Neutrophil (primary cell): ENCODE measurements at regions not wholly inside any gene's neighbourhood (a gene's known extent, or its start where the extent isn't known, plus 50 kb on each side); places are given as distances from the start of the nearest gene placed in this dataset.

Source experiments
- H3K27ac ChIP-seq: fragments of 200-600 bp; sonication (generic); 2 replicates; pipeline ENCODE4 v1.5.1; 2016; ENCODE audit warnings: mild to moderate bottlenecking, moderate library complexity
- H3K27me3 ChIP-seq: fragments of 200-600 bp; sonication (generic); 2 replicates; pipeline ENCODE4 v1.6.0; 2016; ENCODE audit warnings: mild to moderate bottlenecking
- H3K36me3 ChIP-seq: fragments of 200-600 bp; sonication (generic); 2 replicates; pipeline ENCODE4 v1.5.1; 2017
- H3K4me1 ChIP-seq, 2 experiments: fragments of 200-600 bp in 1 of 2; sonication (generic) in 1 of 2; 1 replicate in 1 of 2; 2 replicates in 1 of 2; pipeline versions ENCODE4 v1.5.1 to v1.6.1; 2013 to 2016; ENCODE audit warnings: low read depth in 1 of 2, low read length in 1 of 2, mild to moderate bottlenecking in 1 of 2, moderate library complexity in 1 of 2; ENCODE audit not compliant: control insufficient read depth in 1 of 2, insufficient read depth in 1 of 2
- H3K4me3 ChIP-seq, 2 experiments: fragments of 200-600 bp in 1 of 2; sonication (generic) in 1 of 2; 1 replicate in 1 of 2; 2 replicates in 1 of 2; pipeline ENCODE4 v1.5.1; 2013 to 2016; ENCODE audit warnings: low read depth in 1 of 2, low read length in 1 of 2, mild to moderate bottlenecking in 1 of 2, moderate library complexity in 1 of 2
- H3K9me3 ChIP-seq: fragments of 200-600 bp; sonication (generic); 2 replicates; pipeline ENCODE4 v1.5.1; 2016
- TF ChIP-seq, protein P1 (sequence below): fragments of 200-600 bp; sonication (generic); IDR thresholded peaks from 2 replicates; pipeline ENCODE4 v1.5.1; 2016; ENCODE audit warnings: antibody characterized with exemption

GRCh38 chr12:124620606-124621295 lies 53.3 kb upstream of the NCOR2 start:
- no peak overlapping the region for H3K27ac ChIP-seq
- H3K9me3 ChIP-seq: no peaks in the 10 kb centered on the region
- TF ChIP-seq, protein P1, sequence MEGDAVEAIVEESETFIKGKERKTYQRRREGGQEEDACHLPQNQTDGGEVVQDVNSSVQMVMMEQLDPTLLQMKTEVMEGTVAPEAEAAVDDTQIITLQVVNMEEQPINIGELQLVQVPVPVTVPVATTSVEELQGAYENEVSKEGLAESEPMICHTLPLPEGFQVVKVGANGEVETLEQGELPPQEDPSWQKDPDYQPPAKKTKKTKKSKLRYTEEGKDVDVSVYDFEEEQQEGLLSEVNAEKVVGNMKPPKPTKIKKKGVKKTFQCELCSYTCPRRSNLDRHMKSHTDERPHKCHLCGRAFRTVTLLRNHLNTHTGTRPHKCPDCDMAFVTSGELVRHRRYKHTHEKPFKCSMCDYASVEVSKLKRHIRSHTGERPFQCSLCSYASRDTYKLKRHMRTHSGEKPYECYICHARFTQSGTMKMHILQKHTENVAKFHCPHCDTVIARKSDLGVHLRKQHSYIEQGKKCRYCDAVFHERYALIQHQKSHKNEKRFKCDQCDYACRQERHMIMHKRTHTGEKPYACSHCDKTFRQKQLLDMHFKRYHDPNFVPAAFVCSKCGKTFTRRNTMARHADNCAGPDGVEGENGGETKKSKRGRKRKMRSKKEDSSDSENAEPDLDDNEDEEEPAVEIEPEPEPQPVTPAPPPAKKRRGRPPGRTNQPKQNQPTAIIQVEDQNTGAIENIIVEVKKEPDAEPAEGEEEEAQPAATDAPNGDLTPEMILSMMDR: no peak
- H3K4me1 ChIP-seq: peaks cover 8 to 9% of the 10 kb centered on the region in 2 experiments
- H3K36me3 ChIP-seq: no peaks in the 10 kb centered on the region
- H3K4me3 ChIP-seq: no peak overlapping the region
- H3K27me3 ChIP-seq: peaks cover 6% of the 10 kb centered on the region

- Histone ChIP-seq H3K9me3 (no peaks in the 10 kb centered on the region), H3K36me3 (no peaks in the 10 kb centered on the region), H3K4me1 (peaks cover 8 to 9% of the 10 kb centered on the region in 2 experiments), H3K27ac (no peak overlapping the region), H3K4me3 (no peak overlapping the region), H3K27me3 (peaks cover 6% of the 10 kb centered on the region)
- TF ChIP-seq, protein P1: no peak
These were observed 51.0 kb upstream of the NCOR2 start for GRCh38 chr12:124618291-124618902.

GRCh38 chr12:124617615-124618014 lies 50.2 kb upstream of the NCOR2 start:
- H3K27ac ChIP-seq: no peak overlapping the region
- TF ChIP-seq, protein P1: no peak
- H3K36me3 ChIP-seq: no peaks in the 10 kb centered on the region
- H3K4me3 ChIP-seq: no peak overlapping the region
- H3K9me3 ChIP-seq: no peaks in the 10 kb centered on the region
- peaks cover 8 to 9% of the 10 kb centered on the region in 2 experiments for H3K4me1 ChIP-seq
- H3K27me3 ChIP-seq: peaks cover 6% of the 10 kb centered on the region
